ENCODE measurements at regions not wholly inside any gene's neighbourhood (a gene's known extent, or its start where the extent isn't known, plus 50 kb on each side); places are given as distances from the start of the nearest gene placed in this dataset.

DNA sequence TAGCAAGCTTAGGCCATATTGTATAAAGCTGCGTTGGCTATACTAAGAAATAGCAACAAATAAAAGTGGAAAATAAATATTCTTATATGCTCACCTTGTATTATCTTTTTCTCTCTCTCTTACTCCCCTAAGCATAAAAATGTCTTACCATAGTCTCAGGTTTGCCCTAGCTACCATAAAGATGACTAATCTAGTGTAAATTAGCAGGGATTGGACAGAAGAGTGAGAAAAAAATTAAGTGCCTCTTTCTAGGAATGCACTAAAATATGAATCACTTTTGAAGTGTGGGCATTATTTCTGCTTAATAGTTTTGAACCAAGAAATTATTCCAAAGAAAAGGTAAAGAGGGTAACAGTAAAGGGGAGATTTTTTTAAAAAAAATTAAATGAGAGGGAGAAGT is 201.3 kb downstream of the HINT1 start:
- DNase-seq (ENCODE audit: low read depth in 2 of 2), result no peak
- TF ChIP-seq, protein P1, sequence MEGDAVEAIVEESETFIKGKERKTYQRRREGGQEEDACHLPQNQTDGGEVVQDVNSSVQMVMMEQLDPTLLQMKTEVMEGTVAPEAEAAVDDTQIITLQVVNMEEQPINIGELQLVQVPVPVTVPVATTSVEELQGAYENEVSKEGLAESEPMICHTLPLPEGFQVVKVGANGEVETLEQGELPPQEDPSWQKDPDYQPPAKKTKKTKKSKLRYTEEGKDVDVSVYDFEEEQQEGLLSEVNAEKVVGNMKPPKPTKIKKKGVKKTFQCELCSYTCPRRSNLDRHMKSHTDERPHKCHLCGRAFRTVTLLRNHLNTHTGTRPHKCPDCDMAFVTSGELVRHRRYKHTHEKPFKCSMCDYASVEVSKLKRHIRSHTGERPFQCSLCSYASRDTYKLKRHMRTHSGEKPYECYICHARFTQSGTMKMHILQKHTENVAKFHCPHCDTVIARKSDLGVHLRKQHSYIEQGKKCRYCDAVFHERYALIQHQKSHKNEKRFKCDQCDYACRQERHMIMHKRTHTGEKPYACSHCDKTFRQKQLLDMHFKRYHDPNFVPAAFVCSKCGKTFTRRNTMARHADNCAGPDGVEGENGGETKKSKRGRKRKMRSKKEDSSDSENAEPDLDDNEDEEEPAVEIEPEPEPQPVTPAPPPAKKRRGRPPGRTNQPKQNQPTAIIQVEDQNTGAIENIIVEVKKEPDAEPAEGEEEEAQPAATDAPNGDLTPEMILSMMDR (IDR thresholded peaks at IDR 0.05; ENCODE audit: low read depth, low read length), result no peak
- no peak overlapping the region for H3K4me3 ChIP-seq (replicated peaks in 1 of 2; ENCODE audit: low read depth in 2 of 2, low read length in 2 of 2)

DNA sequence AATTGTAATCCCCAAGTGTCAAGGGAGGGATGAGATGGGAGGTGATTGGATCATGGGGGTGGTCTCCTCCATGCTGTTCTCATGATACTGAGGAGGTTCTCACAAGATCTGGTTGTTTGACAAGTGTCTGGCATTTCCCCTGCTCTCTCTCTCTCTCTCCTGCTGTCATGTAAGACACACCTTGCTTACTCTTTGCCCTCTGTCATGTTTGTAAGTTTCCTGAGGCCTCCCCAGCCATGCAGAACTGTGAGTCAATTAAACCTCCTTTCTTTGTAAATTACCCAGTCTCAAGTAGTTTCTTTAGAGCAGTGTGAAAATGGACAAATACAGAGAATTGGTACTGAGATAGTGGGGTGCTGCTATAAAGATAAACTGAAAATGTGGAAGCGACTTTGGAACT is 207.9 kb downstream of the HINT1 start:
- no peak for DNase-seq (ENCODE audit: low read depth in 2 of 2)
- TF ChIP-seq, protein P1 (IDR thresholded peaks at IDR 0.05; ENCODE audit: low read depth, low read length), result no peak
- H3K4me3 ChIP-seq (replicated peaks in 1 of 2; ENCODE audit: low read depth in 2 of 2, low read length in 2 of 2), result no peak overlapping the region

DNA sequence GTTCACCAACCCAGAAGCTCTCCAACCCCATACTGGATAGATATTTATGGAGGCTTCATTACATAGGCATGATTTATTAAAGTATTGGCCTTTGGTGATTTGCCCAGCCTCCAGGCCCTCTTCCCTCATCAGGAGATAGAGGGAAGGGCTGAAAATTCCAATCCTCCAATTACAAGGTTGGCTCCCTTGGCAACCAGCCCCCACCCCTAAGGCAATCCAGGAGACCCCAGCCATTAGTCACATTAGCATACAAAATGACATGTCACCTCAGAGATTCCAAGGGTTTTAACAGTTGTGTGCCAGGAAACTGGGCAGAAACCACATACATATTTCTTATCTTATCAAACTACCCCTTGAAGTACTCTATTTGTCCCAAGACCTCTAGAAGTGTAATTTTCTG is 210.0 kb downstream of the HINT1 start:
- no peak for DNase-seq (ENCODE audit: low read depth in 2 of 2)
- TF ChIP-seq, protein P1 (IDR thresholded peaks at IDR 0.05; ENCODE audit: low read depth, low read length), result no peak
- H3K4me3 ChIP-seq (replicated peaks in 1 of 2; ENCODE audit: low read depth in 2 of 2, low read length in 2 of 2), result no peak overlapping the region

DNA sequence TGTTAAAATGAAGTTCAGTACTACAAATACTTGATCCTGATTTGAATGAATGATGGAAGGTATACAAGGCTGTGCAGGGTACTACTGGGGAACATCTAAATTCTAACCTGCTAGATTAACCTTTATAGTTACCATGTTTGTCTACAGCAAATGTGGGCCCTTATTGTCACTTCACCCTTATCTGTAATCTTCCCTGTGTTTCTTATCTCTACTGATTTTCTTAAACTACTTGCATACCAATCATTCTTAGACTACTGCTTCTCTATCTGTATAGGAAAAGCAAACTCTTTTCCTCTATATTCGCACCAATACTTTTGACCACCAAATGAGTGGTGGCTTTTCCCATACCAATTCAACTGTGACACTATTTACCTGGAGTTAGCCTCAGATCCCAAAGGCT is 210.7 kb downstream of the HINT1 start:
- no peak overlapping the region for H3K4me3 ChIP-seq (replicated peaks in 1 of 2; ENCODE audit: low read depth in 2 of 2, low read length in 2 of 2)
- no peak for DNase-seq (ENCODE audit: low read depth in 2 of 2)
- TF ChIP-seq, protein P1 (IDR thresholded peaks at IDR 0.05; ENCODE audit: low read depth, low read length), result no peak

DNA sequence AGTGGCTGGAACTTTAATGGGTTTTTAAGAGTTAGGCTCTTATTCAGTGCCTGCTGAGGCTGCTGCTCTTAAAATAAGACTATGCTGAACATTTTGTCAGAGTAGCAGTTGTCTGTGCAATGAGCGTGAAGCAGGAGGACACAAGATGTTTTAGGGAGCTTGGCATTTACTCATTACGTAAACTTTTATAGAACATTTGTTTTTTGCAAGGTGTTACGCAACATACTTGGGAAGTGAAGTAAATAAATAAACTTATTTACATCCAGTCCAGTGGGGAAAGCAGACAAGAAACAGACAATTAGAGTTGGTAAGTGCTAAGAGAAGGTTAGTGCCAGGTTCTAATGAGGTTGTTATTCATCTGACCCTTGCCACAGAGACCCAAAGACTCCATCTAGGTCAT is 226.0 kb downstream of the HINT1 start:
- DNase-seq (ENCODE audit: low read depth in 2 of 2), result no peak
- H3K4me3 ChIP-seq (replicated peaks in 1 of 2; ENCODE audit: low read depth in 2 of 2, low read length in 2 of 2), result no peak overlapping the region
- TF ChIP-seq, protein P1 (IDR thresholded peaks at IDR 0.05; ENCODE audit: low read depth, low read length), result no peak

DNA sequence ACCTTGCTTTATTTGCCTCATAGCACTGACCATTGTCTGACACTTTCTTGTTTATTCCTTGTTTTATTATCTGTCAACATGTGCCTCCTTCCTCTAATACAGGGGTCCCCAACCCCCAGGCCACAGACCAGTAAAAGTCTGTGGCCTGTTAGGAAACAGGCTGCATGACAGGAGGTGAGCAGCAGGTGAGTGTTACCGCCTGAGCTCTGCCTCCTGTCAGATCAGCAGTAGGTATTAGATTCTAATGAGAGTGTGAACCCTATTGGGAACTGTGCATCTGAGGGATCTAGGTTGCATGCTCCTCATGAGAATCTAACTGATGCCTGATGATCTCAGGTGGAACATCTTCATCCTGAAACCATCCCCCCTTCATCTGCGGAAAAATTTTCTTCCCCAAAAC is 228.0 kb downstream of the HINT1 start:
- TF ChIP-seq, protein P1 (IDR thresholded peaks at IDR 0.05; ENCODE audit: low read depth, low read length), result no peak
- no peak overlapping the region for H3K4me3 ChIP-seq (replicated peaks in 1 of 2; ENCODE audit: low read depth in 2 of 2, low read length in 2 of 2)
- DNase-seq (ENCODE audit: low read depth in 2 of 2), result no peak

DNA sequence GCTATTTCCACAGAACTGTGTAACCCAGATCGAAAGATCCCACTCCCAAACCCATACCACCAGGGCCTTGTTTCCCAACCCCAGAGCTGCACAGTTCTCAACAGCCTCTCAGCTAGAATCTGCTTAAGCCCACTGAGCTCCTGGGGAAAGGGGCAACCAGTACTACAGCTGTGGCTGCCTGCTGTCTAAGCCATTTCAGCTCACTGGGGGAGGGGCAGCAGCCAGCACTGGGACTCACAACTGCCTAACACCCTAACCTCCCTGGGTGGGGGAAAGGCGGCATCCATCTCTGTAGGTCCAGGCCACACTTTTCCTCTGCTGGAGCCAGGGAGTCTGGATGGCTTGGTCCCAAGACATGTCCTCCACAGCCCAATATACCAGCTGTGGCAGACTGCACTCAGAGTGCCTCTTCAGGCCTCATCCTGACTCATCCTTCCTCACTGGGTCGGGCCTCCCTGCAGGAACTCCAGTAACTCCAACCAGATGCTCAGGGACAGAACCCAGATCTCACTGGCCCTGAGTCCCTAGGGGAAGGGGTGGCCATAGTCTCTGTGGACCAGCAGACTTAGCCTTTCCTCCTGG is 241.4 kb downstream of the HINT1 start:
- DNase-seq (ENCODE audit: low read depth in 2 of 2), result no peak
- TF ChIP-seq, protein P1 (IDR thresholded peaks at IDR 0.05; ENCODE audit: low read depth, low read length), result no peak
- no peak overlapping the region for H3K4me3 ChIP-seq (replicated peaks in 1 of 2; ENCODE audit: low read depth in 2 of 2, low read length in 2 of 2)

Measured in cardiac fibroblast (primary cell).